ENCODE measurements at regions not wholly inside any gene's neighbourhood (a gene's known extent, or its start where the extent isn't known, plus 50 kb on each side); places are given as distances from the start of the nearest gene placed in this dataset.

GRCh38 chr9:127553793-127554192, 58.3 kb upstream of the STXBP1 start:
- H3K27me3 ChIP-seq (replicated peaks) = no peaks in the 10 kb centered on the region
- no peaks in the 10 kb centered on the region for H3K9me3 ChIP-seq (replicated peaks)
- peaks cover 51% of the 10 kb centered on the region for H3K4me1 ChIP-seq (replicated peaks)
- peaks cover 60% of the 10 kb centered on the region for H3K36me3 ChIP-seq
- no peak overlapping the region for H3K4me3 ChIP-seq
- H3K27ac ChIP-seq = no peak overlapping the region
- no peak for DNase-seq (ENCODE audit: low read depth in 1 of 2, low spot score in 2 of 2)

- H3K4me1 ChIP-seq (replicated peaks) = peaks cover 65% of the 10 kb centered on the region
These were observed 56.9 kb upstream of the STXBP1 start for GRCh38 chr9:127554966-127555839.

GRCh38 chr9:127555840-127556820, 55.9 kb upstream of the STXBP1 start:
- H3K9me3 ChIP-seq (replicated peaks) = no peaks in the 10 kb centered on the region
- peak overlapping the region; percentile 89 for H3K27ac ChIP-seq
- DNase-seq (ENCODE audit: low read depth in 1 of 2, low spot score in 2 of 2) = peak; percentile 87 to 97
- H3K4me1 ChIP-seq (replicated peaks) = peaks cover 74% of the 10 kb centered on the region
- H3K36me3 ChIP-seq = peaks cover 68% of the 10 kb centered on the region
- no peaks in the 10 kb centered on the region for H3K27me3 ChIP-seq (replicated peaks)
- no peak overlapping the region for H3K4me3 ChIP-seq

More at GRCh38 chr9:127554966-127555839, 56.9 kb upstream of the STXBP1 start:
- Histone ChIP-seq H3K4me3 (no peak overlapping the region), H3K27me3 (replicated peaks) (no peaks in the 10 kb centered on the region), H3K9me3 (replicated peaks) (no peaks in the 10 kb centered on the region), H3K36me3 (peaks cover 65% of the 10 kb centered on the region), H3K27ac (peak overlapping the region; percentile 89)
- DNase-seq (ENCODE audit: low read depth in 1 of 2, low spot score in 2 of 2) = peak in 1 of 2 experiments; percentile 65

GRCh38 chr9:127556871-127557270, 55.2 kb upstream of the STXBP1 start:
- peaks cover 79% of the 10 kb centered on the region for H3K4me1 ChIP-seq (replicated peaks)
- peaks cover 68% of the 10 kb centered on the region for H3K36me3 ChIP-seq
- DNase-seq (ENCODE audit: low read depth in 1 of 2, low spot score in 2 of 2) = no peak
- H3K9me3 ChIP-seq (replicated peaks) = no peaks in the 10 kb centered on the region
- no peak overlapping the region for H3K4me3 ChIP-seq
- H3K27ac ChIP-seq = no peak overlapping the region
- H3K27me3 ChIP-seq (replicated peaks) = no peaks in the 10 kb centered on the region

GRCh38 chr9:127557466-127557869, 54.6 kb upstream of the STXBP1 start:
- peak; percentile 63 to 77 for DNase-seq (ENCODE audit: low read depth in 1 of 2, low spot score in 2 of 2)
- H3K27ac ChIP-seq = peak overlapping the region; percentile 63
- H3K9me3 ChIP-seq (replicated peaks) = no peaks in the 10 kb centered on the region
- H3K27me3 ChIP-seq (replicated peaks) = no peaks in the 10 kb centered on the region
- H3K4me3 ChIP-seq = no peak overlapping the region
- H3K4me1 ChIP-seq (replicated peaks) = peaks cover 84% of the 10 kb centered on the region
- H3K36me3 ChIP-seq = peaks cover 65% of the 10 kb centered on the region

GRCh38 chr9:127557998-127558546, 54.0 kb upstream of the STXBP1 start:
- peaks cover 90% of the 10 kb centered on the region for H3K4me1 ChIP-seq (replicated peaks)
- H3K27me3 ChIP-seq (replicated peaks) = no peaks in the 10 kb centered on the region
- no peaks in the 10 kb centered on the region for H3K9me3 ChIP-seq (replicated peaks)
- DNase-seq (ENCODE audit: low read depth in 1 of 2, low spot score in 2 of 2) = peak in 1 of 2 experiments; percentile 10
- no peak overlapping the region for H3K4me3 ChIP-seq
- peak overlapping the region; percentile 63 for H3K27ac ChIP-seq
- peaks cover 65% of the 10 kb centered on the region for H3K36me3 ChIP-seq

DNA sequence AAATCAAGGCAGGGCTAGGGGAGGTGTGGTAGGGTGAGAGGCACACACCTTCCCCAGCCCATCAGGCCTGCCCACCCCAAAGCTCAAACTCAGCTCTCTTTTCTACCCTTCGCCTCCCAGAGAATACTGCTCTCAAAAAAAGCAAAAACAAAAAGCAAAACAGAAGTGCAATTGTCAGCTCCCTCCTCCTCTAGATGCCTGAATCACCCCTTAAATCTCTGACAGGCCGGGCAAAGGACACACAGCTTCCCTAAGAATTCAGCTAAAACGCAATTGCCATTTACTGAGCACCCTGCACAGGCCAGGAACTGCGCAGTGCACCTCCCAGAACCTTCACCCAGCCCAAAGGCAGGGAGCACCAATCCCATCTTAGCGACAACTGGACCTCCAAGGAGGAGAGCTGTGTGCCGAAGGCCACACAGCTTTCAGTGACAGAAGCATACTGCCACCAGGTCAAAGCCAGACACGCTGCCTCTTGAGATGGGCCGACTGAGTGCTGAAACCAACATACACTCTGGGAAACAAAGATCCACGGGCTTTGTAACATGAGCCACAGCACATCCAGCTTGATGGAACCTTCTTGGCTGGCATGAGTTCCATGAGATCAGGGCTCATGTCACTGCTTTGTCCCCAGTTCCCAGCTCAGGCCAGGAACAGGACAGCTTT, 53.4 kb upstream of the STXBP1 start:
- Histone ChIP-seq H3K27ac (peak overlapping the region; percentile 63; the same call in 1 of the 2 replicates), H3K36me3 (peaks cover 67% of the 10 kb centered on the region), H3K9me3 (replicated peaks) (no peaks in the 10 kb centered on the region), H3K4me3 (no peak overlapping the region), H3K27me3 (replicated peaks) (no peaks in the 10 kb centered on the region), H3K4me1 (replicated peaks) (peaks cover 95% of the 10 kb centered on the region)
- no peak for DNase-seq (ENCODE audit: low read depth in 1 of 2, low spot score in 2 of 2)

DNA sequence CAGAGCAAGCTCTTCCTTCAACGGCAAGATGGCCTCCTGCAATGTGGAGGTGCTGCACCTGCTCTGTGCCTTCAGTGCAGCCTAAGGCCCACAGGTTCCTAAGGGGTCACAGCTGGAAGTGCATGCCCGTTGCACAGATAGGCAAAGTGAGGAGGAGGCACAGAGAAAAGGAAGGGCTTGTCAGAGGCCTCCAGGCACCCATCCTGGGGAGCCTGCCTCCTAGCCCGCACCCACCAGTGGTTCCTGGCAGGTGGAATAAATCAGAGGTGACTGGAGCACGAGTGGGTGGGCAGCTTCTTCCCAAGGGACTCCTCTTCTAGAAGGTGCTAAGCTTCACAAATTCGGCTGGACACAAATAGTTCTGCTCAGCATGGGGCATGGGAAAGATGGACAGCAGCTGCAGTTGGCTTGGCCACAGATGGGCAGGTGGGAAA, 52.8 kb upstream of the STXBP1 start:
- no peak for DNase-seq (ENCODE audit: low read depth in 1 of 2, low spot score in 2 of 2)
- no peak overlapping the region for H3K4me3 ChIP-seq
- H3K9me3 ChIP-seq (replicated peaks) = no peaks in the 10 kb centered on the region
- no peak overlapping the region for H3K27ac ChIP-seq
- peaks cover 94% of the 10 kb centered on the region for H3K4me1 ChIP-seq (replicated peaks)
- H3K27me3 ChIP-seq (replicated peaks) = no peaks in the 10 kb centered on the region
- H3K36me3 ChIP-seq = peaks cover 68% of the 10 kb centered on the region

DNA sequence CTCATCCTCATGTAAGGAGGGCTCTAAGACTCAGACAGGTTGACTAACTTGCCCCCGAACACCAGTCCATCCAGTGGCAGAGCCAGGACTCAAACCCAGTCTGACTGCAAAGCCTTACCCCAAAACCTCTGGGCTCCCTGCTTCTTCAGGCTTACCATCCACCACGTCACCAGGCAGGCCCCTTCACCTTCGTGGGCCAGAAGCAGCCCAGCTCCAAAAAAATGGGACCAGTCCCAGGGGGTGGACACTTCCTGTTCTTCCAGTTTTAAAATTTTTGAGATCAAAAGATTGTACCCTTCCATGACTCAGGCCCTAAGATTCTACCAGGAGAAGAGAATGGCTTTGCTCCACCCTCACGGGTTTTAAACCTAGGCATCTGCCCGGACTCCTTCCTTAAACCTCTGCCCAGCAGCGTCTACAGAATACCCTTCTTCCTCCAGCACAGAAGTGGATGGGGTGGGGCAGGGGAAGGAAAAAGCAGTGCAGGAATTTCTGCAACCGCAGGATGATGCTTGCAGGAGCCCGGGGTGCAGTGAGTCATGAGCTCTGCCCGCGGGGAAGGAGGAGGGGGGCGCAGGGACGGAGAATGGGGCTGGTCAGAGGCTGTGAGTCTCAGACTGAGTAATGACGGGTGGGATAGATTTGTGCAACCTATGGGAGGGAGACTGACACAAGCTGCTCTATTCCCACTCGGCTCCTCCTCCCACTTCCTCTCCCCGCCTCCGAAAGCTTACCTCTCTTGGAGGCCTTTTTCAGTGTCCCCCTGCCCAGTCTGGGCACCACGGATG, 50.4 kb upstream of the STXBP1 start:
- H3K27me3 ChIP-seq (replicated peaks) = no peaks in the 10 kb centered on the region
- H3K27ac ChIP-seq = peak overlapping the region; percentile 77
- peak; percentile 99 for DNase-seq (ENCODE audit: low read depth in 1 of 2, low spot score in 2 of 2)
- H3K9me3 ChIP-seq (replicated peaks) = no peaks in the 10 kb centered on the region
- H3K4me3 ChIP-seq = no peak overlapping the region
- H3K4me1 ChIP-seq (replicated peaks) = peaks cover 77% of the 10 kb centered on the region
- peaks cover 73% of the 10 kb centered on the region for H3K36me3 ChIP-seq
